CD4-positive, alpha-beta T cell treated with Interleukin-17A for 1 hour (primary cell): ENCODE measurements at regions not wholly inside any gene's neighbourhood (a gene's known extent, or its start where the extent isn't known, plus 50 kb on each side); places are given as distances from the start of the nearest gene placed in this dataset.

Source experiments
- DNase-seq: peaks from one replicate; pipeline ENCODE4 v3.0.0-alpha.2; 2020

- DNase-seq, result no peak
Observed at GRCh38 chr17:79215631-79216030, 141.0 kb downstream of the ENGASE start.

- no peak for DNase-seq
Observed at GRCh38 chr17:79214940-79215604, 140.4 kb downstream of the ENGASE start.

GRCh38 chr17:79214459-79214858 lies 139.8 kb downstream of the ENGASE start:
- no peak for DNase-seq

GRCh38 chr17:79213305-79213704 lies 138.7 kb downstream of the ENGASE start:
- DNase-seq, result no peak

GRCh38 chr17:79212149-79213087 lies 137.8 kb downstream of the ENGASE start:
- DNase-seq, result no peak

GRCh38 chr17:79211061-79211770 lies 136.6 kb downstream of the ENGASE start:
- no peak for DNase-seq

- no peak for DNase-seq
Observed at GRCh38 chr17:79210638-79211037, 136.0 kb downstream of the ENGASE start.

- DNase-seq, result no peak
Observed at GRCh38 chr17:79207960-79208359, 133.3 kb downstream of the ENGASE start.

- DNase-seq, result no peak
Observed at GRCh38 chr17:79205688-79206205, 131.1 kb downstream of the ENGASE start.

- DNase-seq, result no peak
Observed at GRCh38 chr17:79204261-79204660, 129.6 kb downstream of the ENGASE start.

GRCh38 chr17:79203657-79204056 lies 129.0 kb downstream of the ENGASE start:
- no peak for DNase-seq

GRCh38 chr17:79203016-79203415 lies 128.4 kb downstream of the ENGASE start:
- no peak for DNase-seq

- DNase-seq, result no peak
Observed at GRCh38 chr17:79202480-79202879, 127.9 kb downstream of the ENGASE start.

- no peak for DNase-seq
Observed at GRCh38 chr17:79201536-79202227, 127.1 kb downstream of the ENGASE start.

GRCh38 chr17:79201119-79201518 lies 126.5 kb downstream of the ENGASE start:
- no peak for DNase-seq

- no peak for DNase-seq
Observed at GRCh38 chr17:79196913-79197312, 122.3 kb downstream of the ENGASE start.

- no peak for DNase-seq
Observed at GRCh38 chr17:79192503-79193351, 118.1 kb downstream of the ENGASE start.

- DNase-seq, result no peak
Observed at GRCh38 chr17:79191270-79191934, 116.8 kb downstream of the ENGASE start.

GRCh38 chr17:79189305-79189704 lies 114.7 kb downstream of the ENGASE start:
- no peak for DNase-seq

- DNase-seq, result no peak
Observed at GRCh38 chr17:79188685-79189084, 114.1 kb downstream of the ENGASE start.

GRCh38 chr17:79188048-79188447 lies 113.4 kb downstream of the ENGASE start:
- DNase-seq, result no peak
